ENCODE measurements at regions not wholly inside any gene's neighbourhood (a gene's known extent, or its start where the extent isn't known, plus 50 kb on each side); places are given as distances from the start of the nearest gene placed in this dataset.

DNA sequence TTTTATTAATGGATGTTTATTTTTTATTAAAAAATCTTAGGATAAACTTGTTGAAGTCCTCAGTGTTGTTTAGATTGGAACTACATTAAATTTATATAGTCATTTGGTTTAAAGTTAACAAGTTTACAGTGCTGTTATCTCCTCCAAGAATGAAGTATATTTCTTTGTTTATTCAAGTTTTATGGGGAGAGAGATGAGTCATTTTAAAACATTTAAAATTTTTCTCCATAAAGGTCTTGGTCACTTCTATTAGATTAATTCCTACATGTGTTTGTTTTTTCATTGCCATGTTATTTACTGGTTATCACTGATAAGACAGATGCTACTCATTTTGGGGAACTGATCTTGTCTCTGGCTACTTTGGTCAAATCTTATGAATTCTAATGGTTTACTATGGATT lies 429.6 kb downstream of the METTL15 start:
- Histone ChIP-seq H2AFZ (no peak overlapping the region), H3K9ac (no peak overlapping the region), H3K36me3 (ENCODE audit: control insufficient read depth, insufficient read depth, low read length) (no peaks in the 10 kb centered on the region), H3K4me1 (no peaks in the 10 kb centered on the region), H3K79me2 (no peaks in the 10 kb centered on the region), H3K27ac (no peak overlapping the region), H3K9me3 (ENCODE audit: control insufficient read depth, low read length) (no peaks in the 10 kb centered on the region), H3K4me2 (ENCODE audit: low read length) (no peak overlapping the region), H3K4me3 (ENCODE audit: low read depth, low read length) (no peak overlapping the region), H3K27me3 (ENCODE audit: control insufficient read depth, insufficient read depth, low read length) (no peaks in the 10 kb centered on the region)
- TF ChIP-seq, protein P1, sequence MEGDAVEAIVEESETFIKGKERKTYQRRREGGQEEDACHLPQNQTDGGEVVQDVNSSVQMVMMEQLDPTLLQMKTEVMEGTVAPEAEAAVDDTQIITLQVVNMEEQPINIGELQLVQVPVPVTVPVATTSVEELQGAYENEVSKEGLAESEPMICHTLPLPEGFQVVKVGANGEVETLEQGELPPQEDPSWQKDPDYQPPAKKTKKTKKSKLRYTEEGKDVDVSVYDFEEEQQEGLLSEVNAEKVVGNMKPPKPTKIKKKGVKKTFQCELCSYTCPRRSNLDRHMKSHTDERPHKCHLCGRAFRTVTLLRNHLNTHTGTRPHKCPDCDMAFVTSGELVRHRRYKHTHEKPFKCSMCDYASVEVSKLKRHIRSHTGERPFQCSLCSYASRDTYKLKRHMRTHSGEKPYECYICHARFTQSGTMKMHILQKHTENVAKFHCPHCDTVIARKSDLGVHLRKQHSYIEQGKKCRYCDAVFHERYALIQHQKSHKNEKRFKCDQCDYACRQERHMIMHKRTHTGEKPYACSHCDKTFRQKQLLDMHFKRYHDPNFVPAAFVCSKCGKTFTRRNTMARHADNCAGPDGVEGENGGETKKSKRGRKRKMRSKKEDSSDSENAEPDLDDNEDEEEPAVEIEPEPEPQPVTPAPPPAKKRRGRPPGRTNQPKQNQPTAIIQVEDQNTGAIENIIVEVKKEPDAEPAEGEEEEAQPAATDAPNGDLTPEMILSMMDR (IDR thresholded peaks at IDR 0.05), result no peak

DNA sequence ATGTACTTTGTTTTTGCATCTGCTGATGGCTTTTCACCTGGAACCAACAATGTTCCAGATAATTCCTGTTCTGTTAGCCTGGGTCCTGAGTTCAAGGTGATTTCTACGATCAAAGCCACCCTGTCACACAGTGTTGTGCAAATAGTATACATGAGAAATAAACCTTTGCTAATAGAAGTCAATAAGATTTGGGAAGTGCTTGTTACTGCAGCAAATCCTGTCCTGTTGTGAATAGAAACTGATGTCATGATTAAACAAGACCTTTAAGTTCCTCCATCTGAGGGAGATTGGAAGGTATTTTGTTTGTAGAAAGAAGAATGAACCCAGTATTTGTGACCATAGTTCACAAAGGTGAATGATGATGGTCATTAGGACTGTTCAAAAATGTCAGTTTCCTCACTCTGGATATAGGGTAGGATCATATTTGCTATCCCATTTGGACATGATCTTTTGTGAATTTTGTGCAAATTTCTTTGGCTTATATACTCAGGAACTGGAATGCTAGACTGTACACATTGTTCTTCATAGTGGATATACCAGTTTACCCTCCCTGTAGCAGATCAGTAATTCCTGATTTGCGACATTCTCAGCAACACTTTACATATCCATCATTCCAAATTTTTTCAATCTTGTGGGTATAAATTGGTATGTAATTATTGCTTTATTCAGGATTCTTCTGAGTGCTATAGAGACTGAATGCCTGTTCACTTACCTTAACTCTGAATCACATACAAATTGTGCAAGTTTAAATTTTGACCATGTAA lies 428.5 kb downstream of the METTL15 start:
- Histone ChIP-seq H3K79me2 (no peaks in the 10 kb centered on the region), H3K4me3 (ENCODE audit: low read depth, low read length) (no peak overlapping the region), H3K4me2 (ENCODE audit: low read length) (no peak overlapping the region), H3K9ac (no peak overlapping the region), H3K9me3 (ENCODE audit: control insufficient read depth, low read length) (no peaks in the 10 kb centered on the region), H3K36me3 (ENCODE audit: control insufficient read depth, insufficient read depth, low read length) (no peaks in the 10 kb centered on the region), H3K27me3 (ENCODE audit: control insufficient read depth, insufficient read depth, low read length) (no peaks in the 10 kb centered on the region), H2AFZ (no peak overlapping the region), H3K4me1 (no peaks in the 10 kb centered on the region), H3K27ac (no peak overlapping the region)
- TF ChIP-seq, protein P1 (IDR thresholded peaks at IDR 0.05), result no peak

DNA sequence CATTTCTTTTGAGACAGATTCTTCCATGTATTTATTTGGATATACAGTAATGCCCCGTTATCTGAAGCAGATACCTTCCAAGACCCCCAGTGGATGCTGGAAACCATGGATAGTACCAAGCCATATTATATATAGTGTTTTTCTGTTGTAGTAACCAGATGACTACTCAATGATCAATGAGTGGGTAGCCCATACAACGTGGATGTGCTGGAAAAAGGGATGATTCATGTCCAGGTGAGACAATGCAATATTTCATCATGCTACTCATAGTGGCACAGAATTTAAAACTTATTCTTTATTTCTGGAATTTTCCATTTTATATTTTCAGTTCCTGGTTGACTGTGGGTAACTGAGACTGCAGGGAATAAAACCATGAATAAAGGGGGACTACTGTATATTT lies 427.5 kb downstream of the METTL15 start:
- TF ChIP-seq, protein P1 (IDR thresholded peaks at IDR 0.05), result no peak

DNA sequence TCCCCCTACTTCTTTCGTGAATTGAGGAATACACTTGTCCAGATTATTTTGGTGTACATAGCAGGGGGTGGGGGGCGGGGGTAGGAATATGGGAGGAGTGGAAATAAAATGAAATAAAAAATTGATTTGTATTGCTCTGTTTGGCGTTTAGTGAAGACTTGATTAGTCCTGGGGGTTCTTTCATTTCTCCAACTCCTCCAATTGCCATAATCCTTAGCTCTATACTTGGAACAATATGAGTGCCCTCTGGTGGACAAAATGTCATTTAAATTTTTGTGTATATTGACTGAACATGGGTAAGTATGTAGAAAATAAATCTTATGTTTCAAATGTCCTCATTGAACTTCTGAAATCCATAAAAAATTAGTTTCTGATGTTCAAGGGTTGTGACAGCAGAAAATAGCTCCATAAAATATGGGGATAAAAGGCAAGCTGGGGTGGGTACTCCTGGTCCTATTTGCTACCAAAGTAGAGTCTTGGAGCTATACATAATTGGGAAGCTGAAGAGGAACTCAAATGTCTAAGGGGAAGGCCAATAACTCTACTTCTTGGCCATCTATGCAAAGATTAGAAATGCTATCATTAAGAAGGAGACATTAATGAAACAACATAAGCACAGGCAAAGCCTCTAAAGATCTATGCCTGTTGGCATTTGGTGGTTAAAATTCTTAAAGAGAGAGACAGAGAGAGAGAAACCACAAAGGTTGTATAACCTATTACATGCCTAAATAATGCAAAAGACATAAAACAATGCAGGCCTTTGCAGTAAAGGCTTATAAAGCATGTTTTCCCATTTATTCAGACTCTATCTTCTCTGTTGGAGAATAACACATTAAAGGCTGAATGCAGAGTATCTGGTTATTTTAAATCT lies 421.6 kb downstream of the METTL15 start:
- TF ChIP-seq, protein P1 (IDR thresholded peaks at IDR 0.05), result peak; percentile 18
- H3K27me3 ChIP-seq (ENCODE audit: control insufficient read depth, insufficient read depth, low read length), result no peaks in the 10 kb centered on the region
- no peak overlapping the region for H3K4me2 ChIP-seq (ENCODE audit: low read length)
- no peaks in the 10 kb centered on the region for H3K79me2 ChIP-seq
- no peak overlapping the region for H3K9ac ChIP-seq
- no peaks in the 10 kb centered on the region for H3K4me1 ChIP-seq
- H2AFZ ChIP-seq, result no peak overlapping the region
- no peaks in the 10 kb centered on the region for H3K9me3 ChIP-seq (ENCODE audit: control insufficient read depth, low read length)
- no peaks in the 10 kb centered on the region for H3K36me3 ChIP-seq (ENCODE audit: control insufficient read depth, insufficient read depth, low read length)
- H3K27ac ChIP-seq, result no peak overlapping the region
- H3K4me3 ChIP-seq (ENCODE audit: low read depth, low read length), result no peak overlapping the region

More for the DNA sequence above, 427.5 kb downstream of the METTL15 start:
- Histone ChIP-seq H3K4me3 (ENCODE audit: low read depth, low read length) (no peak overlapping the region), H3K36me3 (ENCODE audit: control insufficient read depth, insufficient read depth, low read length) (no peaks in the 10 kb centered on the region), H3K4me2 (ENCODE audit: low read length) (no peak overlapping the region), H3K79me2 (no peaks in the 10 kb centered on the region), H3K9me3 (ENCODE audit: control insufficient read depth, low read length) (no peaks in the 10 kb centered on the region), H3K4me1 (no peaks in the 10 kb centered on the region), H3K27ac (no peak overlapping the region), H3K9ac (no peak overlapping the region), H2AFZ (no peak overlapping the region), H3K27me3 (ENCODE audit: control insufficient read depth, insufficient read depth, low read length) (no peaks in the 10 kb centered on the region)

Data from parathyroid adenoma (tissue), 2 donors.